IMR-90 (cell line): ENCODE measurements at regions not wholly inside any gene's neighbourhood (a gene's known extent, or its start where the extent isn't known, plus 50 kb on each side); places are given as distances from the start of the nearest gene placed in this dataset.

Experiments
- ATAC-seq: fragments of 200-7000 bp; cut with Tn5 transposase; 2 replicates; pipeline ENCODE4 v1.9.1; 2020; ENCODE audit warnings: low read depth, mild to moderate bottlenecking, moderate library complexity
- BruUV-seq: library from RNA; stranded (reverse); fragments of 400-500 nt; replicated peaks from 2 replicates; lab custom pipeline; 2021; lab: Mats Ljungman, UMichigan
- CTCF ChIA-PET: fragments of 300-600 bp; formaldehyde crosslinking; extraction: SDS; loops from one replicate; lab custom pipeline; 2021; ENCODE audit warnings: antibody characterized with exemption; lab: Yijun Ruan, JAX
- POLR2A ChIA-PET: fragments of 300-600 bp; sonication (Branson Sonifier 250); formaldehyde crosslinking; loops from one replicate; lab custom pipeline; 2022; ENCODE audit warnings: antibody characterized with exemption; ENCODE audit not compliant: unreplicated experiment; lab: Charles Lee
- DNase-seq: peaks from one replicate; pipeline ENCODE4 v3.0.0; 2013
- H2AFZ ChIP-seq: replicated peaks from 2 replicates; pipeline ENCODE3; 2013; ENCODE audit warnings: low read length, mild to moderate bottlenecking; ENCODE audit not compliant: poor library complexity
- H2AK5ac ChIP-seq: 2 replicates; pipeline ENCODE4 v1.6.1; 2013; ENCODE audit warnings: low read depth, low read length, inconsistent platforms
- H2AK9ac ChIP-seq: replicated peaks from 2 replicates; pipeline ENCODE3; 2013; ENCODE audit warnings: mild to moderate bottlenecking, low read depth, low read length, moderate library complexity; ENCODE audit not compliant: poor library complexity
- H2BK120ac ChIP-seq: 2 replicates; pipeline ENCODE4 v1.6.1; 2013; ENCODE audit warnings: low read depth, low read length, inconsistent platforms
- H2BK15ac ChIP-seq: 3 replicates; pipeline ENCODE4 v1.6.1; 2013; ENCODE audit warnings: low read depth, low read length, inconsistent platforms
- H2BK20ac ChIP-seq: 2 replicates; pipeline ENCODE4 v1.6.1; 2013; ENCODE audit warnings: low read depth, mild to moderate bottlenecking, inconsistent platforms, low read length, moderate library complexity
- H2BK5ac ChIP-seq: 2 replicates; pipeline ENCODE4 v1.6.1; 2013; ENCODE audit warnings: mild to moderate bottlenecking, low read depth, low read length, inconsistent platforms; ENCODE audit not compliant: poor library complexity, severe bottlenecking
- H3K14ac ChIP-seq: replicated peaks from 2 replicates; pipeline ENCODE4 v1.6.1; 2013; ENCODE audit warnings: low read depth, low read length, inconsistent platforms
- H3K18ac ChIP-seq: 2 replicates; pipeline ENCODE4 v1.6.1; 2013; ENCODE audit warnings: low read depth, low read length, control low read depth
- H3K23ac ChIP-seq: 2 replicates; pipeline ENCODE4 v1.6.1; 2013; ENCODE audit warnings: low read depth, low read length, inconsistent platforms
- H3K27ac ChIP-seq: 2 replicates; pipeline ENCODE4 v1.5.1; 2013; ENCODE audit warnings: mild to moderate bottlenecking, control low read depth, low read length; ENCODE audit not compliant: insufficient read depth
- H3K27me3 ChIP-seq: 2 replicates; pipeline ENCODE4 v1.6.1; 2013; ENCODE audit warnings: low read length; ENCODE audit not compliant: control insufficient read depth, insufficient read depth
- H3K36me3 ChIP-seq: 2 replicates; pipeline ENCODE4 v1.6.1; 2013; ENCODE audit warnings: low read length, mixed read lengths; ENCODE audit not compliant: control insufficient read depth, insufficient read depth
- H3K4ac ChIP-seq: 2 replicates; pipeline ENCODE4 v1.6.1; 2013; ENCODE audit warnings: low read depth, low read length, inconsistent platforms
- H3K4me1 ChIP-seq: 2 replicates; pipeline ENCODE4 v1.6.1; 2013; ENCODE audit warnings: low read length, mixed read lengths; ENCODE audit not compliant: control insufficient read depth, insufficient read depth
- H3K4me2 ChIP-seq: 2 replicates; pipeline ENCODE4 v1.6.1; 2013; ENCODE audit warnings: low read depth, mild to moderate bottlenecking, control low read depth, low read length, moderate library complexity
- H3K4me3 ChIP-seq: 2 replicates; pipeline ENCODE4 v1.5.1; 2013; ENCODE audit warnings: low read depth, mild to moderate bottlenecking, control low read depth, low read length, moderate library complexity; ENCODE audit not compliant: insufficient read depth
- H3K56ac ChIP-seq: 2 replicates; pipeline ENCODE4 v1.6.1; 2013; ENCODE audit warnings: low read length, inconsistent platforms; ENCODE audit not compliant: insufficient read depth; ENCODE audit errors: extremely low read depth
- H3K79me1 ChIP-seq, 2 experiments: 2 replicates each; pipeline ENCODE4 v1.6.1; 2013; ENCODE audit warnings: low read length in 2 of 2, inconsistent platforms in 1 of 2, low read depth in 1 of 2
- H3K9ac ChIP-seq: 2 replicates; pipeline ENCODE4 v1.6.1; 2013; ENCODE audit warnings: low read depth, low read length, control low read depth
- H3K9me1 ChIP-seq: 2 replicates; pipeline ENCODE4 v1.6.1; 2013; ENCODE audit warnings: low read length, inconsistent platforms; ENCODE audit not compliant: insufficient read depth
- H3K9me3 ChIP-seq: 2 replicates; pipeline ENCODE4 v1.6.1; 2013; ENCODE audit warnings: low read length; ENCODE audit not compliant: control insufficient read depth, insufficient read depth
- H4K20me1 ChIP-seq: 2 replicates; pipeline ENCODE4 v1.6.1; 2013; ENCODE audit warnings: low read length, inconsistent platforms; ENCODE audit not compliant: insufficient read depth
- H4K5ac ChIP-seq: 2 replicates; pipeline ENCODE4 v1.6.1; 2013; ENCODE audit warnings: mild to moderate bottlenecking, low read depth, low read length, control low read depth
- H4K8ac ChIP-seq, 2 experiments: 2 replicates each; pipeline ENCODE4 v1.6.1; 2013; ENCODE audit warnings: low read depth in 2 of 2, low read length in 2 of 2, control low read depth in 1 of 2, inconsistent platforms in 1 of 2
- H4K91ac ChIP-seq: 2 replicates; pipeline ENCODE4 v1.6.1; 2013; ENCODE audit warnings: low read depth, low read length, inconsistent platforms; ENCODE audit not compliant: insufficient read depth
- BHLHE40 ChIP-seq: fragments of 150-350 bp; IDR thresholded peaks from 2 replicates; pipeline ENCODE4 v1.6.1; 2016; ENCODE audit warnings: mild to moderate bottlenecking, low read depth, low read length
- CEBPB ChIP-seq: IDR thresholded peaks from 2 replicates; pipeline ENCODE4 v1.6.1; 2012; ENCODE audit warnings: low read depth, low read length, improper control_type of control experiment
- CHD1 ChIP-seq: IDR thresholded peaks from 2 replicates; pipeline ENCODE4 v1.6.1; 2012; ENCODE audit warnings: low read depth, low read length, improper control_type of control experiment
- CTCF ChIP-seq: conservative IDR thresholded peaks from 2 replicates; pipeline ENCODE4 v1.5.1; 2012; ENCODE audit warnings: mild to moderate bottlenecking, low read depth, low read length, improper control_type of control experiment
- ELK1 ChIP-seq: fragments of 150-350 bp; IDR thresholded peaks from 2 replicates; pipeline ENCODE4 v1.6.1; 2016; ENCODE audit warnings: low read depth, mild to moderate bottlenecking, low read length, moderate library complexity, borderline replicate concordance
- FOS ChIP-seq: fragments of 150-350 bp; IDR thresholded peaks from 2 replicates; pipeline ENCODE4 v1.6.1; 2016; ENCODE audit warnings: low read depth, low read length
- MAFK ChIP-seq: IDR thresholded peaks from 2 replicates; pipeline ENCODE4 v1.6.1; 2012; ENCODE audit warnings: low read depth, low read length, improper control_type of control experiment
- MAZ ChIP-seq: IDR thresholded peaks from 2 replicates; pipeline ENCODE4 v1.6.1; 2012; ENCODE audit warnings: low read depth, mild to moderate bottlenecking, low read length, improper control_type of control experiment, moderate library complexity, borderline replicate concordance
- MXI1 ChIP-seq: IDR thresholded peaks from 2 replicates; pipeline ENCODE4 v1.6.1; 2012; ENCODE audit warnings: low read depth, mild to moderate bottlenecking, low read length, moderate library complexity, borderline replicate concordance
- NFE2L2 ChIP-seq: fragments of 150-350 bp; IDR thresholded peaks from 2 replicates; pipeline ENCODE4 v1.6.1; 2016; ENCODE audit warnings: low read depth, mild to moderate bottlenecking, low read length
- POLR2A ChIP-seq: IDR thresholded peaks from 2 replicates; pipeline ENCODE4 v1.6.1; 2012; ENCODE audit warnings: mild to moderate bottlenecking, low read depth, low read length
- RAD21 ChIP-seq: IDR thresholded peaks from 2 replicates; pipeline ENCODE4 v1.6.1; 2012; ENCODE audit warnings: low read length, improper control_type of control experiment
- RCOR1 ChIP-seq: IDR thresholded peaks from 2 replicates; pipeline ENCODE4 v1.6.1; 2012; ENCODE audit warnings: mild to moderate bottlenecking, low read length, improper control_type of control experiment; ENCODE audit not compliant: insufficient replicate concordance
- RFX5 ChIP-seq: IDR thresholded peaks from 2 replicates; pipeline ENCODE4 v1.8.0; 2012; ENCODE audit warnings: low read depth, mild to moderate bottlenecking, low read length, moderate library complexity
- SMC3 ChIP-seq: fragments of 150-350 bp; IDR thresholded peaks from 2 replicates; pipeline ENCODE4 v1.6.1; 2016; ENCODE audit warnings: low read depth, mild to moderate bottlenecking, antibody characterized with exemption, low read length, moderate library complexity
- WGBS, 2 experiments: methylation state at CpG; one replicate each; pipeline versions ENCODE4 v1.1.5 to v1.1.7; 2013; ENCODE audit warnings: missing lambda C conversion rate in 2 of 2; ENCODE audit not compliant: insufficient read length in 1 of 2; ENCODE audit errors: extremely low coverage in 2 of 2; 5-methylcytosine and 5-hydroxymethylcytosine counted together
- dilution Hi-C: fragments of 300-500 bp; cut with HindIII; formaldehyde crosslinking; loops from one replicate; pipeline ENCODE4 v1.14.3; 2018; ENCODE audit warnings: low sequenced_read_pairs; ENCODE audit not compliant: unreplicated experiment
- in situ Hi-C: fragments of 300-500 bp; cut with MboI; formaldehyde crosslinking; loops from 3 replicates; pipeline ENCODE4 v1.14.3; 2019; ENCODE audit warnings: low sequenced_read_pairs, inconsistent platforms, mixed read lengths
- intact Hi-C: fragments of 100-400 bp; cut with micrococcal nuclease; formaldehyde crosslinking; loops from 2 replicates; pipeline ENCODE4 v1.10.0; 2022
- TF ChIP-seq, protein P1 (sequence below): fragments of 150-350 bp; IDR thresholded peaks from 2 replicates; pipeline ENCODE4 v1.6.1; 2017; ENCODE audit warnings: mild to moderate bottlenecking, antibody characterized with exemption, low read length, low read depth

- H3K27ac ChIP-seq = no peak overlapping the region
- 100% methylated on average over 1 of the region's 6 CpGs; no CpG with 5 or more reads in 1 of the 2 experiments for WGBS, 2 experiments
- dilution Hi-C loops = no loop called here
- no peak overlapping the region for H2BK120ac ChIP-seq
- ChIA-PET CTCF (interaction anchor here (0.6 kb wide), 1 partner anchor 21 kb away, joined by 4 read pairs; no protein-coding TSS in a partner anchor), POLR2A (no interaction called here)
- H2AK9ac ChIP-seq = no peak overlapping the region
- no peak for DNase-seq
- H3K4ac ChIP-seq = no peak overlapping the region
- no peak overlapping the region for H3K4me3 ChIP-seq
- no peak overlapping the region for H4K5ac ChIP-seq
- H2AFZ ChIP-seq = no peak overlapping the region
- H3K79me1 ChIP-seq = no peaks in the 10 kb centered on the region
- no peak overlapping the region for H4K8ac ChIP-seq
- no peaks in the 10 kb centered on the region for H3K27me3 ChIP-seq
- intact Hi-C loops = no loop called here
- H3K9me3 ChIP-seq = no peaks in the 10 kb centered on the region
- H3K14ac ChIP-seq = no peak overlapping the region
- H4K20me1 ChIP-seq = no peaks in the 10 kb centered on the region
- H4K91ac ChIP-seq = no peak overlapping the region
- no peaks in the 10 kb centered on the region for H3K4me1 ChIP-seq
- H2AK5ac ChIP-seq = no peak overlapping the region
- H3K9me1 ChIP-seq = no peaks in the 10 kb centered on the region
- TF ChIP-seq ELK1 (no peak), CHD1 (no peak), NFE2L2 (no peak), MXI1 (no peak), POLR2A (no peak), RAD21 (no peak), CEBPB (no peak), BHLHE40 (no peak), FOS (no peak), MAZ (no peak), RFX5 (no peak), RCOR1 (no peak), MAFK (no peak), CTCF (no peak), SMC3 (no peak)
- TF ChIP-seq, protein P1, sequence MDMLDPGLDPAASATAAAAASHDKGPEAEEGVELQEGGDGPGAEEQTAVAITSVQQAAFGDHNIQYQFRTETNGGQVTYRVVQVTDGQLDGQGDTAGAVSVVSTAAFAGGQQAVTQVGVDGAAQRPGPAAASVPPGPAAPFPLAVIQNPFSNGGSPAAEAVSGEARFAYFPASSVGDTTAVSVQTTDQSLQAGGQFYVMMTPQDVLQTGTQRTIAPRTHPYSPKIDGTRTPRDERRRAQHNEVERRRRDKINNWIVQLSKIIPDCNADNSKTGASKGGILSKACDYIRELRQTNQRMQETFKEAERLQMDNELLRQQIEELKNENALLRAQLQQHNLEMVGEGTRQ = no peak
- no peaks in the 10 kb centered on the region for H3K36me3 ChIP-seq
- H3K56ac ChIP-seq = no peak overlapping the region
- in situ Hi-C loops = no loop called here
- ATAC-seq = no peak
- no peak overlapping the region for H3K18ac ChIP-seq
- no peak overlapping the region for H2BK15ac ChIP-seq
- no peak overlapping the region for H3K9ac ChIP-seq
- H2BK5ac ChIP-seq = no peak overlapping the region
- H2BK20ac ChIP-seq = no peak overlapping the region
- no peak overlapping the region for H3K4me2 ChIP-seq
- no TSS peak for BruUV-seq
- no peak overlapping the region for H3K23ac ChIP-seq
These were observed 295.9 kb upstream of the ADGRL4 start for GRCh38 chr1:79302380-79302930.
